ENCODE measurements at regions not wholly inside any gene's neighbourhood (a gene's known extent, or its start where the extent isn't known, plus 50 kb on each side); places are given as distances from the start of the nearest gene placed in this dataset.

GRCh38 chr4:138487670-138488069 is 245.5 kb upstream of the SLC7A11 start:
- H3K9me3 ChIP-seq (ENCODE audit: insufficient read depth, low read depth, low read length) = no peaks in the 10 kb centered on the region
- no peaks in the 10 kb centered on the region for H3K9me2 ChIP-seq (replicated peaks; ENCODE audit: low read depth, low read length)
- H3K4me2 ChIP-seq (ENCODE audit: low read depth, low read length, poor library complexity, severe bottlenecking) = no peak overlapping the region
- no peaks in the 10 kb centered on the region for H3K27me3 ChIP-seq (ENCODE audit: insufficient read depth, low read length, poor library complexity, severe bottlenecking)
- peaks cover 12% of the 10 kb centered on the region for H3K4me1 ChIP-seq (ENCODE audit: insufficient read depth, low read length, poor library complexity, severe bottlenecking)
- H3K9ac ChIP-seq (ENCODE audit: low read depth, low read length, poor library complexity, severe bottlenecking) = no peak overlapping the region
- TF ChIP-seq EZH2phosphoT487 (IDR thresholded peaks at IDR 0.05; ENCODE audit: borderline replicate concordance) = no peak
- TF ChIP-seq, protein P1, sequence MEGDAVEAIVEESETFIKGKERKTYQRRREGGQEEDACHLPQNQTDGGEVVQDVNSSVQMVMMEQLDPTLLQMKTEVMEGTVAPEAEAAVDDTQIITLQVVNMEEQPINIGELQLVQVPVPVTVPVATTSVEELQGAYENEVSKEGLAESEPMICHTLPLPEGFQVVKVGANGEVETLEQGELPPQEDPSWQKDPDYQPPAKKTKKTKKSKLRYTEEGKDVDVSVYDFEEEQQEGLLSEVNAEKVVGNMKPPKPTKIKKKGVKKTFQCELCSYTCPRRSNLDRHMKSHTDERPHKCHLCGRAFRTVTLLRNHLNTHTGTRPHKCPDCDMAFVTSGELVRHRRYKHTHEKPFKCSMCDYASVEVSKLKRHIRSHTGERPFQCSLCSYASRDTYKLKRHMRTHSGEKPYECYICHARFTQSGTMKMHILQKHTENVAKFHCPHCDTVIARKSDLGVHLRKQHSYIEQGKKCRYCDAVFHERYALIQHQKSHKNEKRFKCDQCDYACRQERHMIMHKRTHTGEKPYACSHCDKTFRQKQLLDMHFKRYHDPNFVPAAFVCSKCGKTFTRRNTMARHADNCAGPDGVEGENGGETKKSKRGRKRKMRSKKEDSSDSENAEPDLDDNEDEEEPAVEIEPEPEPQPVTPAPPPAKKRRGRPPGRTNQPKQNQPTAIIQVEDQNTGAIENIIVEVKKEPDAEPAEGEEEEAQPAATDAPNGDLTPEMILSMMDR (conservative IDR thresholded peaks at IDR 0.05; ENCODE audit: low read length) = no peak
- no peaks in the 10 kb centered on the region for H4K20me1 ChIP-seq (ENCODE audit: insufficient read depth, low read length, poor library complexity, severe bottlenecking)
- H3K36me3 ChIP-seq (ENCODE audit: insufficient read depth, low read length) = no peaks in the 10 kb centered on the region
- H3K79me2 ChIP-seq (ENCODE audit: insufficient read depth, low read length) = no peaks in the 10 kb centered on the region
- H2AFZ ChIP-seq (ENCODE audit: low read length) = no peak overlapping the region
- no peak overlapping the region for H3K4me3 ChIP-seq (ENCODE audit: low read length, poor library complexity, severe bottlenecking)
- H3F3A ChIP-seq (ENCODE audit: low read depth) = no peaks in the 10 kb centered on the region

GRCh38 chr4:138487230-138487629 is 245.1 kb upstream of the SLC7A11 start:
- no peaks in the 10 kb centered on the region for H3K9me3 ChIP-seq (ENCODE audit: insufficient read depth, low read depth, low read length)
- no peaks in the 10 kb centered on the region for H3F3A ChIP-seq (ENCODE audit: low read depth)
- H3K27me3 ChIP-seq (ENCODE audit: insufficient read depth, low read length, poor library complexity, severe bottlenecking) = no peaks in the 10 kb centered on the region
- TF ChIP-seq, protein P1 (conservative IDR thresholded peaks at IDR 0.05; ENCODE audit: low read length) = no peak
- TF ChIP-seq EZH2phosphoT487 (IDR thresholded peaks at IDR 0.05; ENCODE audit: borderline replicate concordance) = no peak
- H2AFZ ChIP-seq (ENCODE audit: low read length) = no peak overlapping the region
- H3K9ac ChIP-seq (ENCODE audit: low read depth, low read length, poor library complexity, severe bottlenecking) = no peak overlapping the region
- no peak overlapping the region for H3K4me3 ChIP-seq (ENCODE audit: low read length, poor library complexity, severe bottlenecking)
- no peaks in the 10 kb centered on the region for H3K9me2 ChIP-seq (replicated peaks; ENCODE audit: low read depth, low read length)
- H3K4me1 ChIP-seq (ENCODE audit: insufficient read depth, low read length, poor library complexity, severe bottlenecking) = peaks cover 12% of the 10 kb centered on the region
- H3K36me3 ChIP-seq (ENCODE audit: insufficient read depth, low read length) = no peaks in the 10 kb centered on the region
- H4K20me1 ChIP-seq (ENCODE audit: insufficient read depth, low read length, poor library complexity, severe bottlenecking) = no peaks in the 10 kb centered on the region
- H3K79me2 ChIP-seq (ENCODE audit: insufficient read depth, low read length) = no peaks in the 10 kb centered on the region
- H3K4me2 ChIP-seq (ENCODE audit: low read depth, low read length, poor library complexity, severe bottlenecking) = no peak overlapping the region

DNA sequence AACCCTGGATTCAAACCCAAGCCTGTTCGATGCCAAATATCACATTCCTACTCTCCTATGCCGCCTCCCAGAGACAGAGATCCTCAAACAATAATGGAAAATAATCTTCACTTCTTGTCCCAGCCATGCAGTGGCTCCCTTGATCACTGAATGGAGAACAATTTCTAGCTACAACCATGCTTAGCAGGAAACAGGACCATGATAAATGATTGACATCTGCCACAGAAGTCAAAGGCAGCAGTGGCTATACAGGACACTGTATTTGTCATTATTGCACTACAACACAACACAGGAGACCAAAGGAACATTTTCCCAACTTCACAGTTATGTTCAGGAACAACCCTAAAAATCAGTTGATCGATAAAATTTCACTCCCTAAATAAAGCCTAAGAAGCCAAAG is 243.3 kb upstream of the SLC7A11 start:
- Histone ChIP-seq H3K9me2 (replicated peaks; ENCODE audit: low read depth, low read length) (no peaks in the 10 kb centered on the region), H3K9ac (ENCODE audit: low read depth, low read length, poor library complexity, severe bottlenecking) (no peak overlapping the region), H3K79me2 (ENCODE audit: insufficient read depth, low read length) (no peaks in the 10 kb centered on the region), H3K9me3 (ENCODE audit: insufficient read depth, low read depth, low read length) (no peaks in the 10 kb centered on the region), H4K20me1 (ENCODE audit: insufficient read depth, low read length, poor library complexity, severe bottlenecking) (no peaks in the 10 kb centered on the region), H3K4me3 (ENCODE audit: low read length, poor library complexity, severe bottlenecking) (no peak overlapping the region), H3K36me3 (ENCODE audit: insufficient read depth, low read length) (no peaks in the 10 kb centered on the region), H3K27me3 (ENCODE audit: insufficient read depth, low read length, poor library complexity, severe bottlenecking) (no peaks in the 10 kb centered on the region), H3K4me1 (ENCODE audit: insufficient read depth, low read length, poor library complexity, severe bottlenecking) (peaks cover 12% of the 10 kb centered on the region), H3K4me2 (ENCODE audit: low read depth, low read length, poor library complexity, severe bottlenecking) (no peak overlapping the region), H3F3A (ENCODE audit: low read depth) (no peaks in the 10 kb centered on the region), H2AFZ (ENCODE audit: low read length) (no peak overlapping the region)
- TF ChIP-seq EZH2phosphoT487 (IDR thresholded peaks at IDR 0.05; ENCODE audit: borderline replicate concordance) = no peak

DNA sequence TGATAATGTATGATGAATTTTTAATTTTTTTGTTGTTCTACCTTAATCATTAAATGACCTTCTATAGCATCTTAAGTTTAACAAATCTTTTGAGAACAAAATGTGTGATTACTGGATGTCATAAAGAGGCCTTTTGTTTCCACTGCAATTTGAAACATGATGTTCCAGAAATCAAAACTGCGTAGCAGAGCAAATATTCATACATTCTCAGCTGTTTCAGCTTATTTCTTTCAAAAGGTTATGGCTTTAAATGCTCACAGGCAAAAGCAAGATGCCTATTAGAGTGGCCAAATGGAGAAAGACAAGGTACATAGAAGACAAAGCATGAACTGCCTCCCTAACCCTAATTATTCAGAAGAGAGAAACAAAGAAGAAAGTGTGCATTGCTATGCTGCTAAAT is 233.0 kb upstream of the SLC7A11 start:
- no peak overlapping the region for H3K9ac ChIP-seq (ENCODE audit: low read depth, low read length, poor library complexity, severe bottlenecking)
- no peaks in the 10 kb centered on the region for H3K36me3 ChIP-seq (ENCODE audit: insufficient read depth, low read length)
- H3K4me3 ChIP-seq (ENCODE audit: low read length, poor library complexity, severe bottlenecking) = no peak overlapping the region
- no peaks in the 10 kb centered on the region for H3K9me2 ChIP-seq (replicated peaks; ENCODE audit: low read depth, low read length)
- H3K4me2 ChIP-seq (ENCODE audit: low read depth, low read length, poor library complexity, severe bottlenecking) = no peak overlapping the region
- H3K79me2 ChIP-seq (ENCODE audit: insufficient read depth, low read length) = no peaks in the 10 kb centered on the region
- no peaks in the 10 kb centered on the region for H4K20me1 ChIP-seq (ENCODE audit: insufficient read depth, low read length, poor library complexity, severe bottlenecking)
- H2AFZ ChIP-seq (ENCODE audit: low read length) = no peak overlapping the region
- TF ChIP-seq, protein P1 (conservative IDR thresholded peaks at IDR 0.05; ENCODE audit: low read length) = no peak
- TF ChIP-seq EZH2phosphoT487 (IDR thresholded peaks at IDR 0.05; ENCODE audit: borderline replicate concordance) = no peak
- no peaks in the 10 kb centered on the region for H3K4me1 ChIP-seq (ENCODE audit: insufficient read depth, low read length, poor library complexity, severe bottlenecking)
- H3K27me3 ChIP-seq (ENCODE audit: insufficient read depth, low read length, poor library complexity, severe bottlenecking) = no peaks in the 10 kb centered on the region
- H3F3A ChIP-seq (ENCODE audit: low read depth) = no peaks in the 10 kb centered on the region
- H3K9me3 ChIP-seq (ENCODE audit: insufficient read depth, low read depth, low read length) = no peaks in the 10 kb centered on the region
